Peyer's patch (tissue), 4 donors: ENCODE measurements at regions not wholly inside any gene's neighbourhood (a gene's known extent, or its start where the extent isn't known, plus 50 kb on each side); places are given as distances from the start of the nearest gene placed in this dataset.

Source experiments
- DNase-seq, 3 donors: peaks; one replicate each; pipeline ENCODE4 v3.0.0-alpha.2; 2017 to 2019
- H3K27ac ChIP-seq, 4 donors: fragments of 200-600 bp; sonication (generic); one replicate each; pipeline ENCODE4 v1.5.1; 2016 to 2019
- H3K27me3 ChIP-seq, 2 donors: fragments of 200-600 bp; sonication (generic); one replicate each; pipeline ENCODE4 v1.5.1; 2019
- H3K36me3 ChIP-seq, 3 donors: fragments of 200-600 bp; sonication (generic); one replicate each; pipeline ENCODE4 v1.5.1; 2016 to 2019
- H3K4me1 ChIP-seq, 4 donors: fragments of 200-600 bp; sonication (generic); one replicate each; pipeline ENCODE4 v1.5.1; 2016 to 2019
- H3K4me3 ChIP-seq, 4 donors: fragments of 200-600 bp; sonication (generic); 1 replicate in 3 of 4; 2 replicates in 1 of 4; pipeline ENCODE4 v1.5.1; 2016 to 2019; ENCODE audit warnings: mild to moderate bottlenecking in 1 of 4
- H3K9me3 ChIP-seq, 4 donors: fragments of 200-600 bp; sonication (generic); one replicate each; pipeline ENCODE4 v1.5.1; 2016 to 2019; ENCODE audit warnings: mild to moderate bottlenecking in 1 of 4
- POLR2A ChIP-seq, 2 donors: fragments of 450-650 bp; IDR thresholded peaks; one replicate each; pipeline ENCODE4 v1.5.1; 2017; ENCODE audit warnings: antibody characterized with exemption in 2 of 2, mild to moderate bottlenecking in 2 of 2, moderate library complexity in 2 of 2
- TF ChIP-seq, protein P1 (sequence below), 6 experiments: fragments of 450-650 bp in 4 of 6; fragments of 200-600 bp in 2 of 6; sonication (generic) in 1 of 6; IDR thresholded peaks; one replicate each; pipeline ENCODE4 v1.5.1; 2017 to 2019; ENCODE audit warnings: antibody characterized with exemption in 6 of 6, mild to moderate bottlenecking in 3 of 6, moderate library complexity in 1 of 6

DNA sequence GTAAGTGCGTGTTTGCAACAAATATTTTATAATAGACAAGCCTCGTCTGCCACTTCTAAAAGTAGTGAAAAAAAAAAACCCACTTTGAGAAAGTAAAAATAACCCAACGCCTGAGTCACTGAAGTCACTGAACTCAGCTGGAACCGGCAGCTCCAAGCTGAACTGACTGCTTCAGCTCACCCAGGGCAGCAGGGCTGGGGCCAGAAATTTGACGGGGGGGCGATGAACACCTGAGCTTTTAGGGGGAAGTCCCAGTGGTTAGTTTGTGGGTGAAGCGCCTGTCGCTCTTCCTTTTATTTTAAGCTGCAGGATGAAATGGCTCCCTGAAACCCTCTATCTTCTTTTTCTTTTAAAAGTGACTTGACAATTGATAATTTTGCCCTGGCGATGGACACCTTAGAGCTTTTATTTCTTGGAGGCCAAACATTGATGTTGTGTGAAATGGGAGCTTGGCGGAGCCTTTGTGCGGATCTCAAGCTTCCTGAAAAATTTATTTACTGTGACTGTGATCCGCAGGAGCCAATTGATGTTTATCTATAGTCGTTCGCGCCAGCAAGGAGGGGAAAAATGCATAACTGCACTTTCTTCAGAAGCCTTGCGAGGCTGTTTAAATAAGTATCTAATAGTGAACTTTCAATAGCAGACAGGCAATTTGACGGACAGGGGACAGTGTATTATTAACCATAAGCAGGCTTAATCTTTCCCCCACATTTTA lies 173.2 kb upstream of the MYL2 start:
- no peaks in the 10 kb centered on the region for H3K27me3 ChIP-seq
- H3K27ac ChIP-seq, result no peak overlapping the region
- H3K4me1 ChIP-seq, result no peaks in the 10 kb centered on the region

DNA sequence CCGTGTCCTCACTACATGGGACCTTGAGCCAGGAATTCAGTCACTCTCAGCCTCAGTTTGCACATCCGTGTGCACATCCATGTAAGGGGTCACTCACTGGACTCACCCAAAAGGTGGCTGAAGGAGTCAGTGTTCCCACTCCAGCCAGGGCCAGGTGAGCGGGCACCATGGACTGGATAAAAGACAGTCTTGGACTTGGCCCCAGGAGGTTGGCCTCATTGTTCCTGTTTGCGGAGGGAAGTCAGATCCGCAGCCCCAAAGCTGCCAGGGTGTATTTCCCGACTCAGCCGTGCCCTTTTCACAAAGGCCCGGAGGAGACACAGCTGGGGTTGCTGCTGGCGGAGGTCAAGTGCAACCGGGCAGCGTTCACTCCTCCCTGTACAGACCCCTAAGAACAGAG lies 170.7 kb upstream of the MYL2 start:
- Histone ChIP-seq H3K36me3 (no peaks in the 10 kb centered on the region), H3K9me3 (no peaks in the 10 kb centered on the region), H3K4me3 (no peak overlapping the region), H3K4me1 (no peaks in the 10 kb centered on the region), H3K27me3 (no peaks in the 10 kb centered on the region), H3K27ac (no peak overlapping the region)
- no peak for DNase-seq
- TF ChIP-seq, protein P1, sequence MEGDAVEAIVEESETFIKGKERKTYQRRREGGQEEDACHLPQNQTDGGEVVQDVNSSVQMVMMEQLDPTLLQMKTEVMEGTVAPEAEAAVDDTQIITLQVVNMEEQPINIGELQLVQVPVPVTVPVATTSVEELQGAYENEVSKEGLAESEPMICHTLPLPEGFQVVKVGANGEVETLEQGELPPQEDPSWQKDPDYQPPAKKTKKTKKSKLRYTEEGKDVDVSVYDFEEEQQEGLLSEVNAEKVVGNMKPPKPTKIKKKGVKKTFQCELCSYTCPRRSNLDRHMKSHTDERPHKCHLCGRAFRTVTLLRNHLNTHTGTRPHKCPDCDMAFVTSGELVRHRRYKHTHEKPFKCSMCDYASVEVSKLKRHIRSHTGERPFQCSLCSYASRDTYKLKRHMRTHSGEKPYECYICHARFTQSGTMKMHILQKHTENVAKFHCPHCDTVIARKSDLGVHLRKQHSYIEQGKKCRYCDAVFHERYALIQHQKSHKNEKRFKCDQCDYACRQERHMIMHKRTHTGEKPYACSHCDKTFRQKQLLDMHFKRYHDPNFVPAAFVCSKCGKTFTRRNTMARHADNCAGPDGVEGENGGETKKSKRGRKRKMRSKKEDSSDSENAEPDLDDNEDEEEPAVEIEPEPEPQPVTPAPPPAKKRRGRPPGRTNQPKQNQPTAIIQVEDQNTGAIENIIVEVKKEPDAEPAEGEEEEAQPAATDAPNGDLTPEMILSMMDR (IDR thresholded peaks at IDR 0.05), result no peak
- TF ChIP-seq POLR2A (IDR thresholded peaks at IDR 0.05), result no peak

More for the DNA sequence above, 173.2 kb upstream of the MYL2 start:
- Histone ChIP-seq H3K9me3 (no peaks in the 10 kb centered on the region), H3K4me3 (no peak overlapping the region), H3K36me3 (no peaks in the 10 kb centered on the region)
- TF ChIP-seq POLR2A (IDR thresholded peaks at IDR 0.05), result no peak
- TF ChIP-seq, protein P1 (IDR thresholded peaks at IDR 0.05), result no peak
- DNase-seq, result peak in 2 of 3 donors; percentile 53 to 60

DNA sequence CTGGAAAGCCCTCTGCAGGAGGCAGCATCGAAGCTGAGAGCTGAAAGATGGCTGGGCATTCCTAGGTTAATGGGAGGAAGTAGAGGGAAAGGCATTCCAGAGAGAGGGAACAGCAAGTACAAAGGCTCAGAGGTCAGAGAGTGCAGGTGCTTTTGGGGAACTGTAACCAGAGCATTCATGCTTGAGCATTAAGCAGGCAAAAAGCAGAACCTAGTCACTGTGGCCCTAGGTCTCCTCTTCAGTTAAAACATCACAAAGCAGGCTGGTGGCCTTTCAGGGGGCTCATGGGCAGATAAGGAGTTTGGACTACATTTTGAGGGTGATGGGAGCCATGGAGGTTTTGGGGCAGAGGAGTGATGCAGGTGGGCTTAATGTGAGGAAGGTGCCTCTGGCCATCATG lies 169.2 kb upstream of the MYL2 start:
- no peaks in the 10 kb centered on the region for H3K4me1 ChIP-seq
- H3K36me3 ChIP-seq, result no peaks in the 10 kb centered on the region
- H3K9me3 ChIP-seq, result no peaks in the 10 kb centered on the region
- TF ChIP-seq, protein P1 (IDR thresholded peaks at IDR 0.05), result no peak
- no peak for TF ChIP-seq POLR2A (IDR thresholded peaks at IDR 0.05)
- DNase-seq, result no peak
- no peak overlapping the region for H3K4me3 ChIP-seq
- H3K27me3 ChIP-seq, result no peaks in the 10 kb centered on the region
- H3K27ac ChIP-seq, result no peak overlapping the region

DNA sequence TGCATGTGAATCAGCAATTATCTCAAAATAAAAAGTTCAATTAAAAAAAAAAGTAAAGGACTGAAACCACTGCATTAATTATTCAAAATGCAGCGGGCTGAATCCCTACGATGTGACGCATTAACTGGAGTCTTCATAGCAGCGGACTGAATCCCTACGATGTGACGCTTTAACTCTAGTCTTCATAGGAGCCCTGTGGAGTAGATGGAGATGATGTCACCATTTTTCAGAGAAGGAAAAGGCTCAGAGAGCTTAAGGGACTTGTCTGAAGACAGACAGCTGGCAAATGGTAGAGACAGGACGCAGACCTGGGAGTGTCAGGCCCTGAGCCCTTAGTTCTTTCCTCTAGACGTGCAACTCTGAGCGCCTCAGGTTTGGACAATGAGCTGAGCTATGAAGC lies 168.0 kb upstream of the MYL2 start:
- Histone ChIP-seq H3K27ac (no peak overlapping the region), H3K27me3 (no peaks in the 10 kb centered on the region), H3K36me3 (no peaks in the 10 kb centered on the region), H3K9me3 (no peaks in the 10 kb centered on the region), H3K4me3 (no peak overlapping the region), H3K4me1 (no peaks in the 10 kb centered on the region)
- no peak for DNase-seq
- TF ChIP-seq POLR2A (IDR thresholded peaks at IDR 0.05), result no peak
- TF ChIP-seq, protein P1 (IDR thresholded peaks at IDR 0.05), result no peak

DNA sequence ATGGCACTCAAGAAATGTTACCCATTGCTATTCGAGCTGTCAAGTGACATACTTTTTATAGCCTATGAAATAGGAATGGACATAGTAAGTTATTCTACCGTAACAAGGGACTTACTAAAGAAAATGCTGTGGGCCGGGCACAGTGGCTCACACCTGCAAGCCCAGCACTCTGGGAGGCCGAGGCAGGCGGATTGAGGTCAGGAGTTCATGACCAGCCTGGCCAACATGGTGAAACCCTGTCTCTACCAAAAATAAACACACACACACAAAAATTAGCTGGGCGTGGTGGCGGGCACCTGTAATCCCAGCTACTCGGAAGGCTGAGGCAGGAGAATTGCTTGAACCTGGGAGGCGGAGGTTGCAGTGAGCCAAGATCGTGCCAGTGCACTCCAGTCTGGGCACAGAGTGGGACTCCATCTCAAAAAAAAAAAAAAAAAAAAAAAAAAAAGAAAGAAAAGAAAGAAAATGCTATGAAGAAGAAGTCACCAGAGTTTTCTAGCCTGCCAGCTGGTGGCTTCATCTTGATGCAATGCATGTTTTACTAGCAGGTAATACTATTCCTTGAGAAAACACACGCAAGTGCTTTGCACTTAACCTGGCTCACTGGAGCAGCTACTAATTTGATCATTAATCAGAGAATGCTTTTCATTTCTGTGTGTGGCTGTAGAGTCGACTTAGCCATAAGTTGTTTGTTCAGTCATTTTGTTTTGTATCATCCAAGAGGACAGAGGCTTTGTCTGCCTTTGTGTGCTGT lies 166.7 kb upstream of the MYL2 start:
- no peaks in the 10 kb centered on the region for H3K36me3 ChIP-seq
- H3K9me3 ChIP-seq, result no peaks in the 10 kb centered on the region

More for the DNA sequence above, 166.7 kb upstream of the MYL2 start:
- Histone ChIP-seq H3K27me3 (no peaks in the 10 kb centered on the region), H3K4me1 (no peaks in the 10 kb centered on the region), H3K27ac (no peak overlapping the region), H3K4me3 (no peak overlapping the region)
- TF ChIP-seq, protein P1 (IDR thresholded peaks at IDR 0.05), result no peak
- no peak for TF ChIP-seq POLR2A (IDR thresholded peaks at IDR 0.05)
- DNase-seq, result no peak
